GM18511 (cell line): ENCODE measurements at regions not wholly inside any gene's neighbourhood (a gene's known extent, or its start where the extent isn't known, plus 50 kb on each side); places are given as distances from the start of the nearest gene placed in this dataset.
A peak's percentile ranks its signal among the peaks of the same experiment; 100 is the strongest.

Experiments
- ATAC-seq: cut with Tn5 transposase; IDR thresholded peaks from one replicate; pipeline ENCODE4 v1.9.1; 2021; ENCODE audit warnings: mild to moderate bottlenecking, moderate library complexity; ENCODE audit not compliant: unreplicated experiment

- ATAC-seq = no peak
Measured at GRCh38 chr12:45548426-45548825, 181.1 kb upstream of the ARID2 start.

- ATAC-seq = no peak
Measured at GRCh38 chr12:45549337-45549902, 180.1 kb upstream of the ARID2 start.

GRCh38 chr12:45553204-45553603 is 176.3 kb upstream of the ARID2 start:
- no peak for ATAC-seq

- ATAC-seq = no peak
Measured at GRCh38 chr12:45557016-45557415, 172.5 kb upstream of the ARID2 start.

GRCh38 chr12:45558353-45558752 is 171.2 kb upstream of the ARID2 start:
- no peak for ATAC-seq

- no peak for ATAC-seq
Measured at GRCh38 chr12:45559537-45559936, 170.0 kb upstream of the ARID2 start.

- no peak for ATAC-seq
Measured at GRCh38 chr12:45560689-45561088, 168.8 kb upstream of the ARID2 start.

GRCh38 chr12:45561488-45561887 is 168.0 kb upstream of the ARID2 start:
- no peak for ATAC-seq

GRCh38 chr12:45565590-45565989 is 163.9 kb upstream of the ARID2 start:
- ATAC-seq = no peak

- ATAC-seq = no peak
Measured at GRCh38 chr12:45566257-45566656, 163.2 kb upstream of the ARID2 start.

- no peak for ATAC-seq
Measured at GRCh38 chr12:45568808-45569207, 160.7 kb upstream of the ARID2 start.

- no peak for ATAC-seq
Measured at GRCh38 chr12:45570501-45570900, 159.0 kb upstream of the ARID2 start.

GRCh38 chr12:45572114-45572513 is 157.4 kb upstream of the ARID2 start:
- ATAC-seq = no peak

GRCh38 chr12:45575417-45575816 is 154.1 kb upstream of the ARID2 start:
- peak; percentile 43 for ATAC-seq

GRCh38 chr12:45575823-45576475 is 153.6 kb upstream of the ARID2 start:
- peak; percentile 77 for ATAC-seq

GRCh38 chr12:45577844-45578399 is 151.6 kb upstream of the ARID2 start:
- peak; percentile 35 for ATAC-seq

GRCh38 chr12:45580356-45580969 is 149.0 kb upstream of the ARID2 start:
- no peak for ATAC-seq

GRCh38 chr12:45581112-45581511 is 148.4 kb upstream of the ARID2 start:
- no peak for ATAC-seq

- ATAC-seq = no peak
Measured at GRCh38 chr12:45582536-45582935, 147.0 kb upstream of the ARID2 start.

- ATAC-seq = no peak
Measured at GRCh38 chr12:45582986-45583659, 146.4 kb upstream of the ARID2 start.

GRCh38 chr12:45584336-45584735 is 145.2 kb upstream of the ARID2 start:
- ATAC-seq = no peak
